ENCODE measurements at regions not wholly inside any gene's neighbourhood (a gene's known extent, or its start where the extent isn't known, plus 50 kb on each side); places are given as distances from the start of the nearest gene placed in this dataset.
"Not testable (repeated sequence)": the region's sequence is repeated elsewhere in the genome, so short reads cannot be mapped to it uniquely, and the experiment has no call there.

DNA sequence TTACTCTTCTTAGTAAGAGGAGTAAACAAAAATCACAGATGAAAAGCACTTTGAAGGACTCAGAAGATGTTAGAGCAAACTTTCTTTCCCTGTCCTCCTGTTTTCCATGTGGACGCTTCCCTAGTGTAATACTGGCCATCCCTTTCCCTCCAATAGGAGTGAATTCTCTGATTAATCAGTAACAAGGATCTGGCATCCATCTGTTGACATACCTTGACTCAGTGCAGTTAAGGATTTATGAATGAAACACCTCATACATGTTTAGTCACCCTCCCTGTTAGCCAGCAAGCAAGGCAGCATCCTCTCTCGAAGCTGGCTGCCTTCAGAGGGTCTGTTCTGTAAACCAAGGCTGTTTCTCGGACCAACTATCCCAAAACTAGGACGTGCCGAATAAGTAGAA lies 388.0 kb upstream of the ANKRD20A1 start:
- H3K27ac Mint-ChIP-seq; DNase-seq (ENCODE audit: low spot score in 2 of 2); H3K36me3 Mint-ChIP-seq; H3K4me1 Mint-ChIP-seq; ATAC-seq (ENCODE audit: low read depth); H3K9me3 Mint-ChIP-seq; H3K27me3 Mint-ChIP-seq; H3K4me3 Mint-ChIP-seq: not testable (repeated sequence)

DNA sequence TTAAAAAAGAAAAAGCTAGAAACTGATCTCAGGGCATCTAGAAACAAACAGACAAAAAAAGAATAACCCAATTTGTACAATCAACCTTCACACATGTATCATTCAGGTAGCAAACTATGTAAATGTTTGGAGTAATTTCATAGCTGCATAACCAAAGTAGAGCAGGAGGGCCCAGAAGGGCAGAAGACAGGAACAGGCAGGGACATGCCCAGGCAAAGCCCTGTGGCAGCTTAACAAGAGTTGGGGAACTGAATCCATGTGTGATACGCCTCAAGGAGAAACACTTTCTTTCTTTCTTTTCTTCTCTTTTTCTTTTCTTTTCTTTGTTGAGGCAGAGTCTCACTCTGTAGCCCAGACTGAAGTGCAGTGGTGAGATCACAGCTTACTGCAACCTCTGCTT lies 390.4 kb upstream of the ANKRD20A1 start:
- not testable (repeated sequence) for ATAC-seq (ENCODE audit: low read depth); H3K4me1 Mint-ChIP-seq; H3K36me3 Mint-ChIP-seq; DNase-seq (ENCODE audit: low spot score in 2 of 2); H3K27me3 Mint-ChIP-seq; H3K4me3 Mint-ChIP-seq; H3K27ac Mint-ChIP-seq; H3K9me3 Mint-ChIP-seq

DNA sequence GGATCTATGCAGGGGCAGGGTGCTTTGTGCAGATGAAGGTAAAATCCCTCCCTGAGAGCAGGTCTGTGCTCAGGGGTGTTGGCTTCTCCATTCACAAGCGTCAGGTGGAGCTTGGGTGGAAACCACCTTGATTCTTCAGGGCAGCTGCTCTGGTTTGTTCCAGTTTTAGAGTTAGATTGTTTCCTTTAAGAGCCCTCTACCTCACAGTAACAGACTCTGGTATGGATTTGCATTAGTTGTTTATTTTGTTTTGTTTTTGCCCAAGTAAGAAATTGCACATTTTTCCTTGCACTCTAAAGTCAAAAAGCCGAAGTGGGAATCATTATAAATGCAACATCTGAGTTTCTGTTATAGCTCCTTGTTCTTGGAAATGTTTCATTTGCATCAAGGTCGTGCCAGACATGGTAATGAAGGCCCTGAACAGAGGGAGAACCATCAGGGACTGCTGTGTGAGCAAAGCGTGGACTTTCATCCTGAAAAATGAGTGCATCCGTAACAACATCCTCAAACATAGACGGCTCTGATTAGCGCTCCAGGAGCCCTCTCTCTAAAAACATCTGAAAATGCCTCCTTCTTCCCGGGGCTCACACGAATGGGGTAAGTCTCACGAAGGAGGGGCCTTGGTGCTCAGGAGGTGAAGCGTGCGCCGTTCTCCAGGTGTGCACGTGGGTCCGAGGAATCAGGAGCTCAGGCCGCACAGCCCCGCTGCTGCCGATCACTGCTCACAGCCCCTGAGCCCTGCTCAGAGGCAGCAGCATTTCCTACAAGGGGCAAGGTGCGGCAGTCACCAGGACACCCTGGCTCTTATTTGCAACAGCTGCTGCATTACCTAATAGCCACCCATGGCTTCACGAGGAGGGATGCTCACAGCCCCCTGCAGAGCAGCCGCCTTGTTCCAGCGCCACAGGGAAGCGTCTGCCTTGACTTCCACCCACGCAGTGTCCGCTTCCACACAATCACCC lies 396.7 kb upstream of the ANKRD20A1 start:
- ATAC-seq (ENCODE audit: low read depth); H3K4me1 Mint-ChIP-seq; H3K9me3 Mint-ChIP-seq; DNase-seq (ENCODE audit: low spot score in 2 of 2); H3K27ac Mint-ChIP-seq; H3K27me3 Mint-ChIP-seq; H3K4me3 Mint-ChIP-seq; H3K36me3 Mint-ChIP-seq: not testable (repeated sequence)

DNA sequence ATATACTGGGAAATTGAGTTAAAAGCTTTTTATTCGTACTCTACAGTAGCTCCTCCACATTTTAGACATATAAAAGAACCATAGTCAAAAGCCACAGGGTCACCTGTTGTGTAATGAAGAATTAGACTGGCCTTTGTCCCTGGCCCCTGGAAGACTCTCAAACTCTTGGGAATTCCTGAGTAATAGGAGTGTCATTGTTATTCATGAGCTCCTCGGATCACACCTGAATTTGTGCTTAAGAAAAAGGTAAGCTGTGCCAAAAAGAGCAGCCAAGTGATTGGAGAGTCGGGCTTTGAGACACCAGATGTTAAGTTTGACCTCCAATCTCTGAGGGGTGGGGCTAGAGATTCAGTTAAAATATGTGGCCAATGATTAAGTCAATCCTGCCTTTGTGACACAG lies 405.8 kb upstream of the ANKRD20A1 start:
- ATAC-seq (ENCODE audit: low read depth): not testable (repeated sequence)

DNA sequence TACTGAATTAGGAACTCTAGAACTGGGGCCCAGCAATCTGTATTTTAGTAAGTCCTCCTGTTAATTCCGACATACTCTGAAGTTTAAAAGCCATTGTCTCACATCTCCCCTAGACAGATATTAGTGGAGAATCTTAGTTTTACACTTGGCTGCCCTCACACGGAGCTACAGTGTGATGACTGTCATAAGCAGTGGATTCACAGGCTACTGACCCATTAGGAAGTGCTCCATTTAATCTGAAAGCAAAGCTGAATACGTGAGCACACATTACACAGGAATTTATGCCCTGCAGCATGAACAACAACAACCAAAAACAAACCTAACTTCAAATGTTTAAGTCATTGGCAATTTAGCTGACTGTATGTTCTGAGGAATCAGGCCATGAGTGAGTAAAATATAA lies 416.4 kb upstream of the ANKRD20A1 start:
- H3K27me3 Mint-ChIP-seq; H3K4me1 Mint-ChIP-seq; ATAC-seq (ENCODE audit: low read depth); H3K36me3 Mint-ChIP-seq; H3K4me3 Mint-ChIP-seq; H3K9me3 Mint-ChIP-seq; DNase-seq (ENCODE audit: low spot score in 2 of 2); H3K27ac Mint-ChIP-seq: not testable (repeated sequence)

More for the DNA sequence above, 405.8 kb upstream of the ANKRD20A1 start:
- not testable (repeated sequence) for H3K27me3 Mint-ChIP-seq; H3K36me3 Mint-ChIP-seq; H3K4me1 Mint-ChIP-seq; H3K4me3 Mint-ChIP-seq; DNase-seq (ENCODE audit: low spot score in 2 of 2); H3K27ac Mint-ChIP-seq; H3K9me3 Mint-ChIP-seq

DNA sequence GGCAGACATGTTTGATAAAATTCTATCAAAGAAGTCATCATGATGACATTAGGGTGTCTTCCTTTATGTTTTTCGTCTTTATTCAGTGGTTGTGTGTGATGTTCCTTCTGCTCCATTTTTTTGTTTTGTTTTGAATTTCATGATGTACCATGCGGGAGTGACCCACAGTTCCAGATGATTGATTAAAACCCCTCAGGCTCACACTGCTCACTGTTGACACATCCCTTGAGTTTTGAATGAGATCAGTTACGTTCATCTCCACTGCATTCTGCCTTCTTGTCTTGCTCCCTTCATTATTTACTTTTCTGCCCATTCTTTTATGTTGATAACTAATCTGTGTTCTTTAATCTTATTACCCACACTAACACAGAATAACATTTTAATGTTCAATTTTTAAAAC lies 421.7 kb upstream of the ANKRD20A1 start:
- not testable (repeated sequence) for H3K27me3 Mint-ChIP-seq; H3K36me3 Mint-ChIP-seq; DNase-seq (ENCODE audit: low spot score in 2 of 2); H3K27ac Mint-ChIP-seq; H3K4me1 Mint-ChIP-seq; H3K4me3 Mint-ChIP-seq; ATAC-seq (ENCODE audit: low read depth); H3K9me3 Mint-ChIP-seq

DNA sequence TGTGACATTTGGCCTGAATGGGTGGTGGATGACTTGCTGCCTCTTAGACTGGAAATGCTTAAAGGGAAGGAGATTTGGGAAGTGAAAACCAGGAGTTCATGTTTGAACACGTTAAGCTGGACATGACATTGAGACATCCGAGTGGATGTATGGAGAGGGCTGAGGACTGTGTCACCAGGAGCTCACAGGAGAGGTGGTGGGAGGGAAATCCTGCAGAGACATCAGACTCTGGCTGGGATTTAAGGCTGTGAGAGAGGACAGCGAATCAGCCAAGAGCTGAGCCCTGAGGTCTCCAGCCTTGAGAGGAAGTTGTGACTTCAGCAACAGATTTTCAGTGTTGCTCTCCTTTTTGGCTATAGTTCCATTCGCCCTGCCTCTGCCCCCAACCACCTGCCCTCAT lies 432.5 kb upstream of the SPATA31A3 start:
- not testable (repeated sequence) for H3K4me1 Mint-ChIP-seq; DNase-seq (ENCODE audit: low spot score in 2 of 2); H3K27ac Mint-ChIP-seq; H3K4me3 Mint-ChIP-seq; H3K27me3 Mint-ChIP-seq; H3K9me3 Mint-ChIP-seq; H3K36me3 Mint-ChIP-seq; ATAC-seq (ENCODE audit: low read depth)

DNA sequence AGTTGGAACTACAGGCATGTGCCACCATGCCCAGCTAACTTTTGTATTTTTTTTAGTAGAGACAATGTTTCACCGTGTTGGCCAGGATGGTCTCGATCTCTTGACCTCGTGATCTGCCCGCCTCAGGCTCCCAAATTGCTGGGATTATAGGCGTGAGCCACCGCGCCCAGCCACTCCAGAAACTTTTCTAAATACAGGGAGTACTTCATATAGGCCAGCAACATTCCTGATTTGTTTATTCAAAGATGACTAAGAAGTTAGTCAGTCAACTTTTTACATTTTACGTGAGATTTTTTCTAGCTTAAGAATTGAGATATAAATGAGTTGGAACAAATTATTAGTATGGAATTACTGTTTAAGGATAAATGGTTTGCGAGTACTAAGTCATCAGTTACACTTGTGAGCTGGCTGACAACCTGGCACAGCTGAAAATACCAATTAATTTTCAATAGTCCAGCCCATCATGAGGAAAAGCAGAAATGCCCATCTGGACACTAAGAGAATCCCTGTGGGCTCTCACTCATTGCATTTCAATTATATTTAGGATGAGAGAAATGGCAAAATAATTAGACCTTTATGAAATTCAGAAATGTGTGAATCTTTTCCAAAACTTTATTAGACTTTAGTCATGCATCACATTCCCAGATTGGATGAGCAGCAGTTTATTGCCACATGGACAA lies 430.8 kb upstream of the SPATA31A3 start:
- H3K4me1 Mint-ChIP-seq; H3K9me3 Mint-ChIP-seq; H3K27me3 Mint-ChIP-seq; H3K36me3 Mint-ChIP-seq; H3K4me3 Mint-ChIP-seq; DNase-seq (ENCODE audit: low spot score in 2 of 2); H3K27ac Mint-ChIP-seq; ATAC-seq (ENCODE audit: low read depth): not testable (repeated sequence)

DNA sequence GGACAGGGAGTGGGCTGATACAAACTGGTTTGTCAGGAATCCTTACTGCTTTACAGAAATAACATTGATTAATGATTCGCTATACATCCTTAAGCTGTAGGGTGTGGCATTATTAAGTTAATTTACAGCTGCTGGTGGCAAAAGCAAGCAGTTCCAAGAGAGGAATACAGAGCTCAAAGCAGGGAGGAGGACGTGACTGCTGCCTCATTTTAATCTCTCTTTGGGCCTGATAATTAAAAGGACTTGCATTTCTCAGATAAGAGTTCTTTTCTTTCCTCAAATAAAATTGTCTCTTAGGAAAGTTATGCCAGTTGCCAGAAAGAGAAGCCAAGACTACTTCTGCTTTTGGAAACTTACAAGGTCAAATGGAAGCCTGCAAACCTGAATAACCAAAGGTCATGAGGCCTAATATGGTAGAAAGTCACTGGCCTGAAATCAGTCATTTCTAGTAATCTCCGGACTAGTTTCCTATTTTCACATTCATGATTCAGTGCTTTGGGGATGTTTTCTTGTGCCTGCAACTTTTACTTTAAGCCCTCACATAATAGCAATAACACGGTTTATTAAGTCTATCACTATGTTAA lies 426.2 kb upstream of the SPATA31A3 start:
- not testable (repeated sequence) for H3K27ac Mint-ChIP-seq; ATAC-seq (ENCODE audit: low read depth); H3K36me3 Mint-ChIP-seq; H3K9me3 Mint-ChIP-seq; H3K4me3 Mint-ChIP-seq; H3K4me1 Mint-ChIP-seq; H3K27me3 Mint-ChIP-seq; DNase-seq (ENCODE audit: low spot score in 2 of 2)

DNA sequence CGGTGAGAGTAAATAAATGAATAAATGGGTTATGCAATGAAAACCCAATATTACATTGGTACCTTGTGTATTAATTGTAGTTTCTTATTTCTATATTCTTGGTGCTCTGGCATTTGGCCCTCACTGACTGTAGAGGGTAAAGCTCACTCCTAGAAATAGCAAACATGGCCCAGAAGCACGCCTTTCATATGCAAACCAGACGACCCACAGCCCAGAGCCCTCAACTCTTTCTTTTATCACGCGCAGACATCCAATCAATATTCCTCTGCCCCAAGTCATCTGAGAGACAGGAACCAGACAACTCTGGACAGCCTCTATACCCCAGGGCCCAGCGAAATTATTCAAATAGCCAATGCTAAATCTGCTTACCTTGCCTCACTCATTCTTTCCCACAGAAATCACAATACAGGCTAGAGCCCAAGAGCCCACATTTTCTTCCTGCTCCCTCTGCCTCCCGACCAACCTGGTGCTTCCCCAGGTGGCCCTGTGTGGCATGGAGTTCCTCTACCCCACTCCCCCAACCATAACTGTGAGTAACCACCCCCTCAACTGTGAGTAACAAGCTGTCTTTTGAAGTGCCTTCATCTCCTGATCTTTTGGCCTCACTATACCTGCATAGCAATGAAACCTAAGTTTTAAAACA lies 425.1 kb upstream of the SPATA31A3 start:
- H3K27me3 Mint-ChIP-seq; H3K4me1 Mint-ChIP-seq; ATAC-seq (ENCODE audit: low read depth); H3K4me3 Mint-ChIP-seq; H3K27ac Mint-ChIP-seq; DNase-seq (ENCODE audit: low spot score in 2 of 2); H3K9me3 Mint-ChIP-seq; H3K36me3 Mint-ChIP-seq: not testable (repeated sequence)

DNA sequence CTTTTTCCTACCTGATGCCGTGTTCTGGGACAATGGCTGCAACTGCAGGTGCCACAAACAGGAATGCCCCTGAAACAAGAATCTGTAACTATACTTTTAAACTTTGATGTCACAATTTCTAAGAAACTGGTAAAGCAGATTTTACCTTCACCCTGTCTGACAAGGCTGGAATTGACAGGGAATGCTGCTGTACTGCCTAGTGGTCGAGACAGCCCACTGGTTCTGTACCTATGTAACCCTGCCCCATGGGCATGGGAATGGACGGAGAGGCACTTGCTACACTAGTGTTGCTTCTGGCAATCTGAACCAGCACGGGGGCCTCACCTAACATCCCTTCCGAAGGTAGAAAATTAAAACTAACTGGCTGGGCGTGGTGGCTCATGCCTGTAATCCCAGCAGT lies 424.3 kb upstream of the SPATA31A3 start:
- H3K4me3 Mint-ChIP-seq; H3K27me3 Mint-ChIP-seq; H3K27ac Mint-ChIP-seq; ATAC-seq (ENCODE audit: low read depth); H3K4me1 Mint-ChIP-seq; H3K9me3 Mint-ChIP-seq; DNase-seq (ENCODE audit: low spot score in 2 of 2); H3K36me3 Mint-ChIP-seq: not testable (repeated sequence)

DNA sequence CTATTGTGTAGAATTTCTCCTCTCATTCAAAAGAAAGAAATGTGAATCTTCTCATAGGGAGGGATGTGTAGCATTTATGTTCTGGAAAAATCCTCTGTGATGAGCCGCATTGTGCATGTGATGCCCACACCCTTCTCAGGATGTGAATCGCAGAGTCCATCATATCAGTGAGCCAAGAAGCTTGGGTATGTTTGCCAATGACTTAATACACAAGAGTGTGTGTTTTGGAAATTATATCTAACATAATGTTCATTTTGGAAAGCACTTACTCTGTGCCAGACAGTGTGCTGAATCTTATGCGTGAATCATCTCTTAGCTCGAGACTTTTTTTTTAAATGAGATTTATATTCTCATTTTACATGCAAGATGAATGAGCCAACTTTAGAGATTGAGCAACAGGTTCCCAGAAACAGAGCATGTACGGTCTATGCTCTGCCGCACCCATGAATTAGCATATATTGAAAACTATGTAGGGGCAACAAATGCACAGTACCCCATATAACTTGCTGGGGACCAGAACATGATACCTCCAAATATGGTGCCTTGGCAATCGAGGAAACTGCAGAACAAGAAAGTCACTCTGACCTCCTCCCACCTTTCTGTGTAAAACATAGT lies 418.4 kb upstream of the SPATA31A3 start:
- not testable (repeated sequence) for H3K4me3 Mint-ChIP-seq; H3K9me3 Mint-ChIP-seq; H3K36me3 Mint-ChIP-seq; DNase-seq (ENCODE audit: low spot score in 2 of 2); ATAC-seq (ENCODE audit: low read depth); H3K27ac Mint-ChIP-seq; H3K27me3 Mint-ChIP-seq; H3K4me1 Mint-ChIP-seq

DNA sequence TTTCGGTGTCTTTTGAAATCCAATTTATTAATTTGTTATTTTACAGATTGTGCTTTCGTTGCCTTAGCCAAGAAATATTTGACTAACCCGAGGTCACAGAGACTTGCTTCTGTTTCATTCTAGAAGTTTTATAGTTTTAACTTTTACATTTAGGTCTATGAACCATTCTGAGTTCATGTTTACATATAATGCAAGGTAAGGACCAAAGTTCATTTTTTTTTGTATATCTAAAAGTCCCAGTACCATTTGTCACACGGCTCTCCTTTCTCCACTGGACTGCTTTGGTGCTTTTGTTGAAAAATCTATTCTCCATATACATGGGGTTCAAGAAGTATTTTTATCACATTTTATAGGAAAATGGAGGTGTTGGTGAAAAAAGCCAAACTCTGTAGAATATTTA lies 411.4 kb upstream of the SPATA31A3 start:
- H3K4me1 Mint-ChIP-seq; ATAC-seq (ENCODE audit: low read depth); H3K27me3 Mint-ChIP-seq; H3K36me3 Mint-ChIP-seq; H3K9me3 Mint-ChIP-seq; DNase-seq (ENCODE audit: low spot score in 2 of 2); H3K4me3 Mint-ChIP-seq; H3K27ac Mint-ChIP-seq: not testable (repeated sequence)

DNA sequence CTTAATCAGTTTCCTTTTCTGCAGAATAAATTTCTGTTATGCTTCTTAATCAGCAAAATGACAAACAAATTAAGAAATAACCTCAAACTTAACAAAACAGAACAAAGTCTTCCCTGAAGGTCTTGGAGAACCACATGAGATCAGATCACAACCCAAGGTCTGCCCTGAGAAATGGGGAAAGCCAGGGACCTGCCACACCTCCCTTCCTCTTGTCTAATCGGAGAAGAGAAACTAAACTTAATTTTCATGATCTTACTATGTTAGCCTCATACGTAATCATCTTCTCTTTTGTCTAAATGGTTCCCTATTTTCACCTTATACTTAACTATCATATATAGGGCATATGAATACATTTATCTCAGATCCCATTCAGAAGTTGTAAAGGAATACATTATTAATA lies 405.4 kb upstream of the SPATA31A3 start:
- not testable (repeated sequence) for H3K9me3 Mint-ChIP-seq, H3K36me3 Mint-ChIP-seq, H3K27ac Mint-ChIP-seq

More for the DNA sequence above, 405.4 kb upstream of the SPATA31A3 start:
- not testable (repeated sequence) for H3K27me3 Mint-ChIP-seq; H3K4me3 Mint-ChIP-seq; H3K4me1 Mint-ChIP-seq; DNase-seq (ENCODE audit: low spot score in 2 of 2); ATAC-seq (ENCODE audit: low read depth)

Measured in memory B cell (primary cell).